Hepatocyte (in vitro differentiated cells): ENCODE measurements at regions not wholly inside any gene's neighbourhood (a gene's known extent, or its start where the extent isn't known, plus 50 kb on each side); places are given as distances from the start of the nearest gene placed in this dataset.
"Not testable (repeated sequence)": the region's sequence is repeated elsewhere in the genome, so short reads cannot be mapped to it uniquely, and the experiment has no call there.

Experiments
- DNase-seq: peaks from one replicate; pipeline ENCODE4 v3.0.0-alpha.2; 2016; ENCODE audit warnings: low spot score
- H2AFZ ChIP-seq: fragments of 200-600 bp; sonication (generic); 2 replicates; pipeline ENCODE4 v1.6.0; 2016; ENCODE audit warnings: antibody characterized with exemption, mild to moderate bottlenecking
- H3K27ac ChIP-seq: fragments of 200-600 bp; sonication (generic); 2 replicates; pipeline ENCODE4 v1.5.1; 2016; ENCODE audit warnings: mild to moderate bottlenecking
- H3K27me3 ChIP-seq: fragments of 200-600 bp; sonication (generic); 2 replicates; pipeline ENCODE4 v1.6.1; 2016
- H3K36me3 ChIP-seq: fragments of 200-600 bp; sonication (generic); replicated peaks from 2 replicates; pipeline ENCODE4 v1.5.1; 2016; ENCODE audit warnings: low read depth; ENCODE audit not compliant: insufficient read depth
- H3K4me1 ChIP-seq: fragments of 200-600 bp; sonication (generic); 2 replicates; pipeline ENCODE4 v1.5.1; 2016; ENCODE audit warnings: mild to moderate bottlenecking, moderate library complexity; ENCODE audit not compliant: insufficient read depth
- H3K4me2 ChIP-seq: fragments of 200-600 bp; sonication (generic); 2 replicates; pipeline ENCODE4 v1.6.0; 2016
- H3K4me3 ChIP-seq: fragments of 200-600 bp; sonication (generic); 2 replicates; pipeline ENCODE4 v1.5.1; 2016; ENCODE audit warnings: mild to moderate bottlenecking
- H3K79me2 ChIP-seq: fragments of 200-600 bp; sonication (generic); 2 replicates; pipeline ENCODE4 v1.6.0; 2017; ENCODE audit warnings: mild to moderate bottlenecking
- H3K9me2 ChIP-seq: fragments of 200-600 bp; sonication (generic); replicated peaks from 2 replicates; pipeline ENCODE4 v1.6.0; 2017; ENCODE audit warnings: mild to moderate bottlenecking; ENCODE audit not compliant: insufficient read depth
- H3K9me3 ChIP-seq: fragments of 200-600 bp; sonication (generic); 2 replicates; pipeline ENCODE4 v1.5.1; 2016; ENCODE audit warnings: low read depth, mild to moderate bottlenecking
- H4K20me1 ChIP-seq: fragments of 200-600 bp; sonication (generic); 2 replicates; pipeline ENCODE4 v1.6.0; 2016; ENCODE audit warnings: mild to moderate bottlenecking; ENCODE audit not compliant: insufficient read depth, poor library complexity, severe bottlenecking
- EZH2 ChIP-seq: fragments of 200-600 bp; sonication (generic); IDR thresholded peaks from 2 replicates; pipeline ENCODE4 v1.6.1; 2016; ENCODE audit warnings: antibody characterized with exemption, mild to moderate bottlenecking, borderline replicate concordance
- EZH2phosphoT487 ChIP-seq: fragments of 200-600 bp; sonication (generic); IDR thresholded peaks from one replicate; pipeline ENCODE4 v1.6.1; 2018; ENCODE audit warnings: antibody characterized with exemption, mild to moderate bottlenecking, low read depth, moderate library complexity; ENCODE audit not compliant: unreplicated experiment, severe bottlenecking
- WGBS: methylation state at CpG from one replicate; pipeline ENCODE4 v1.1.6; 2016; ENCODE audit warnings: low lambda C conversion rate; ENCODE audit errors: missing lambda C conversion rate; 5-methylcytosine and 5-hydroxymethylcytosine counted together
- TF ChIP-seq, protein P1 (sequence below): fragments of 200-600 bp; sonication (generic); IDR thresholded peaks from 2 replicates; pipeline ENCODE4 v1.5.1; 2016; ENCODE audit warnings: antibody characterized with exemption, mild to moderate bottlenecking; ENCODE audit not compliant: poor library complexity

DNA sequence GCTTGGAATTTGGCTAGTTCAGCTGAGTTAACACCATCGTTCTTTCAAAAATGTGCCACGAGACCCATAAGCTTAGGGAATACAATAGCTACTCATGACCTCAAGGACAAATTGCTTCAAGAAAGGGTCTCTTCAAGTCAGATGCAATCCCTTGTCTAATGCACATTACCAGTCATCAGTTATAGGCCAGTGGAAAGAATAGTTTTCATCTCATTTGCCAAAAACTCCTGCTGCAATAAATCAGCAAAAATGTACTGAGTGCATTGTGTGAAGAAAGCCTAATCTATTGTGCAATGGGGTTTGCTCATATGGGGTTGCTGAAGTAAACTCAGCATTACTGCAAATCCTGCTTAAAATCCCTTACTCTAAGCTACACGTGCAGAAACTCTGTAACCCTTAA, 208.3 kb upstream of the NBEA start:
- no peaks in the 10 kb centered on the region for H3K9me3 ChIP-seq
- no peaks in the 10 kb centered on the region for H3K4me1 ChIP-seq
- no peak overlapping the region for H3K4me2 ChIP-seq
- H3K4me3 ChIP-seq = no peak overlapping the region
- no peak overlapping the region for H2AFZ ChIP-seq
- TF ChIP-seq EZH2 = no peak
- TF ChIP-seq, protein P1, sequence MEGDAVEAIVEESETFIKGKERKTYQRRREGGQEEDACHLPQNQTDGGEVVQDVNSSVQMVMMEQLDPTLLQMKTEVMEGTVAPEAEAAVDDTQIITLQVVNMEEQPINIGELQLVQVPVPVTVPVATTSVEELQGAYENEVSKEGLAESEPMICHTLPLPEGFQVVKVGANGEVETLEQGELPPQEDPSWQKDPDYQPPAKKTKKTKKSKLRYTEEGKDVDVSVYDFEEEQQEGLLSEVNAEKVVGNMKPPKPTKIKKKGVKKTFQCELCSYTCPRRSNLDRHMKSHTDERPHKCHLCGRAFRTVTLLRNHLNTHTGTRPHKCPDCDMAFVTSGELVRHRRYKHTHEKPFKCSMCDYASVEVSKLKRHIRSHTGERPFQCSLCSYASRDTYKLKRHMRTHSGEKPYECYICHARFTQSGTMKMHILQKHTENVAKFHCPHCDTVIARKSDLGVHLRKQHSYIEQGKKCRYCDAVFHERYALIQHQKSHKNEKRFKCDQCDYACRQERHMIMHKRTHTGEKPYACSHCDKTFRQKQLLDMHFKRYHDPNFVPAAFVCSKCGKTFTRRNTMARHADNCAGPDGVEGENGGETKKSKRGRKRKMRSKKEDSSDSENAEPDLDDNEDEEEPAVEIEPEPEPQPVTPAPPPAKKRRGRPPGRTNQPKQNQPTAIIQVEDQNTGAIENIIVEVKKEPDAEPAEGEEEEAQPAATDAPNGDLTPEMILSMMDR = no peak
- TF ChIP-seq EZH2phosphoT487 = no peak
- peak; percentile 7 for DNase-seq
- no peak overlapping the region for H3K27ac ChIP-seq
- H4K20me1 ChIP-seq = no peaks in the 10 kb centered on the region
- H3K36me3 ChIP-seq = no peaks in the 10 kb centered on the region
- no peaks in the 10 kb centered on the region for H3K9me2 ChIP-seq
- no peaks in the 10 kb centered on the region for H3K27me3 ChIP-seq
- no peaks in the 10 kb centered on the region for H3K79me2 ChIP-seq
- 42% methylated on average over 3 of the region's 3 CpGs for WGBS

DNA sequence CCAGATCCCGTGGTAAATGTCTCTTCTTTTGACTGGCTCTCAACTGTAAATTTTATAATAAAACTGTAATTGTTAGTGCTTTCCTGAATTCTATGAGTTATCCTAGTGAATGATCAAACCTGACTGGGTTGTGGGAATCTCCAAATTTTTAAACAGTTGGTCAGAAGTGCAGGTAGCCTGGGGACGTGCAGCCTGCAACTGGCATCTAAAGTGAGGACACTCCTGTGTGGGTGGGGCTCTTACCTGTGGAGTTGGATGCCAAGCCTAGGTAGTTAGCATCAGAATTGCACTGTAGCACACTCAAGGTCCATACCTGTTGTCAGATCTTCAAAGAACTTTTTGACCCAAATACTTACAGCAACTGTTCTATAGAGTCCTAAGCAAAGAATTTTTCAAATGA, 207.1 kb upstream of the NBEA start:
- Histone ChIP-seq H3K9me3 (no peaks in the 10 kb centered on the region), H3K27ac (no peak overlapping the region), H3K9me2 (no peaks in the 10 kb centered on the region), H3K4me1 (no peaks in the 10 kb centered on the region), H3K4me3 (no peak overlapping the region), H2AFZ (no peak overlapping the region), H3K4me2 (no peak overlapping the region), H4K20me1 (no peaks in the 10 kb centered on the region), H3K79me2 (no peaks in the 10 kb centered on the region), H3K27me3 (no peaks in the 10 kb centered on the region), H3K36me3 (no peaks in the 10 kb centered on the region)
- 66% methylated on average over 2 of the region's 2 CpGs for WGBS
- DNase-seq = no peak
- no peak for TF ChIP-seq EZH2phosphoT487
- TF ChIP-seq, protein P1 = no peak
- TF ChIP-seq EZH2 = no peak

DNA sequence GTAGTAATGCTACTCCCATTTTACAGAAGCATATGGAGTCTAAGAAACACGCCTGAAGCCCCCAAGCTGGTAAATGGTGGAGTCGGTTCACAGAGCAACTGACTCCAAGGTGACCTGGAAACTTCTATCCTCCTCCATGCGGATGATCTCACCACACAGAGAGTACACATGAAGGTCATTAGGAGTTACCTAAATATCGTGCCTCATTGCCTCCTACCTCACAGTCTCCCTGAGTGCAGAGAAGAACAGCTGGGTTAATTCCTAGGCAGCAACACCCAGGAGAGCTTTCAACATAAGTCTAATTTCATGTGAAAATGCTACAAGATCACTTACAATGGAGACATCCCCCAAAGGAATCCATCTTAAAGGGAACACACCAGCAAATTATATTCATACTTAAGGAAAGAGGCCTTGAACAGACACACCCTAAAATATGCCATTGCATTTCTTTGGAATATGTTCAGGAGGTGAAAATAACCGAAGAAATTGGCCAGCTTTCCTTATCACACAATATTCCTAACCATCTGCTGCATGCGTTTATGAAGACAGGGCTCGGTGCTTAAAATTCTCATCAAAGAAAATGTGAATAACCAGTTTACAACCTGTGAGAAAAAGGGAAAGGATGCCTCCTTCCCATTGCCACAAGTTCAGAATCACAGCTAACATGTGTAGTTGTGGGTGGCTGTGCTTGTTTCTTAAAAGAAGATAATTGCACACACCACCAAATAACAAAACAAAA, 203.6 kb upstream of the NBEA start:
- no peak overlapping the region for H3K27ac ChIP-seq
- WGBS = 80% methylated on average over 7 of the region's 7 CpGs
- TF ChIP-seq EZH2phosphoT487 (no peak), EZH2 (no peak)
- TF ChIP-seq, protein P1 = no peak

DNA sequence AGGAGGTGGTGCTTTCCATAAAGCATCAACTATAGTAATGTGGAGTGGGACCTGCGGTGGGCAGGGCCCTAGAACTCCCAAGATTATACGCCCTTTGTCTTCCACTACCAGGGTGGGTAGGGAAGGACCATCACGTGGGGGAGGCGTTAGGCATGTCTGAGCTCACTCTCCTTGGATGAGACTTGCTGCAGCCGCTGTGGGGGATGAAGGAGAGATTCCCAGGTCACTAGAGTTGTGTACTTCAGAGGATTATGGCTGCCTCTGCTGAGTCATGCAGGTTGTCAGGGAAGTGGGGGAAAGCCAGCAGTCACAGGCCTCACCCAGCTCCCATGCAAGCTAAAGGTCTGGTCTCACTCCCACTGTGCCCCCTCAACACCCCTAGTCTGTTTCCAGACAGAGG, 195.0 kb upstream of the NBEA start:
- not testable (repeated sequence) for H3K27me3 ChIP-seq, H3K36me3 ChIP-seq, H2AFZ ChIP-seq, H3K9me2 ChIP-seq, H3K4me2 ChIP-seq, H3K4me1 ChIP-seq, H4K20me1 ChIP-seq, H3K4me3 ChIP-seq, H3K9me3 ChIP-seq, DNase-seq, H3K79me2 ChIP-seq, H3K27ac ChIP-seq
- 85% methylated on average over 5 of the region's 5 CpGs for WGBS

More for the DNA sequence above, 203.6 kb upstream of the NBEA start:
- Histone ChIP-seq H3K4me1 (no peaks in the 10 kb centered on the region), H3K79me2 (no peaks in the 10 kb centered on the region), H3K4me2 (no peak overlapping the region), H3K36me3 (no peaks in the 10 kb centered on the region), H3K9me3 (no peaks in the 10 kb centered on the region), H3K27me3 (no peaks in the 10 kb centered on the region), H3K4me3 (no peak overlapping the region), H4K20me1 (no peaks in the 10 kb centered on the region), H2AFZ (no peak overlapping the region), H3K9me2 (no peaks in the 10 kb centered on the region)
- no peak for DNase-seq
